RWPE1 (cell line): ENCODE measurements at regions not wholly inside any gene's neighbourhood (a gene's known extent, or its start where the extent isn't known, plus 50 kb on each side); places are given as distances from the start of the nearest gene placed in this dataset.

Experiments used
- CTCF ChIA-PET: fragments of 350-600 bp; sonication (Branson Sonifier 250); formaldehyde crosslinking; extraction: SDS; loops from one replicate; lab custom pipeline; 2021; lab: Yijun Ruan, JAX
- POLR2A ChIA-PET: fragments of 400-600 bp; formaldehyde crosslinking; extraction: SDS; loops from one replicate; lab custom pipeline; 2020; ENCODE audit warnings: antibody characterized with exemption; ENCODE audit not compliant: low non-redundant PET; lab: Yijun Ruan, JAX
- DNase-seq: peaks from one replicate; pipeline ENCODE4 v3.0.0; 2012; ENCODE audit warnings: low spot score
- H3K27ac ChIP-seq: fragments of 450-650 bp; 2 replicates; pipeline ENCODE4 v1.5.1; 2017
- CTCF ChIP-seq: fragments of 450-650 bp; conservative IDR thresholded peaks from 2 replicates; pipeline ENCODE4 v1.5.1; 2017; ENCODE audit warnings: low read depth, mild to moderate bottlenecking

GRCh38 chr6:139486476-139486799 lies 112.0 kb upstream of the CITED2 start:
- DNase-seq, result no peak
- ChIA-PET POLR2A (no interaction called here), CTCF (no interaction called here)
- no peak for TF ChIP-seq CTCF
- H3K27ac ChIP-seq, result no peak overlapping the region

- TF ChIP-seq CTCF, result no peak
- no peak for DNase-seq
- POLR2A ChIA-PET, result no interaction called here
- CTCF ChIA-PET, result interaction anchor here (0.6 kb wide), 2 partner anchors 111 to 377 kb away, joined by 3 read pairs; no protein-coding TSS in a partner anchor
- no peak overlapping the region for H3K27ac ChIP-seq
These were observed 111.5 kb upstream of the CITED2 start for GRCh38 chr6:139485742-139486475.

- no peak for TF ChIP-seq CTCF
- DNase-seq, result no peak
- ChIA-PET POLR2A (no interaction called here), CTCF (interaction anchor here (0.6 kb wide), 2 partner anchors 110 to 378 kb away, joined by 3 read pairs; no protein-coding TSS in a partner anchor)
- H3K27ac ChIP-seq, result no peak overlapping the region
These were observed 110.7 kb upstream of the CITED2 start for GRCh38 chr6:139485185-139485584.

GRCh38 chr6:139483079-139483478 lies 108.6 kb upstream of the CITED2 start:
- no peak for TF ChIP-seq CTCF
- DNase-seq, result no peak
- H3K27ac ChIP-seq, result no peak overlapping the region
- POLR2A ChIA-PET, result no interaction called here
- CTCF ChIA-PET, result no interaction called here

GRCh38 chr6:139482287-139482686 lies 107.8 kb upstream of the CITED2 start:
- POLR2A ChIA-PET, result no interaction called here
- CTCF ChIA-PET, result no interaction called here
- no peak overlapping the region for H3K27ac ChIP-seq
- no peak for DNase-seq
- no peak for TF ChIP-seq CTCF

- CTCF ChIA-PET, result interaction anchor here (0.7 kb wide), 1 partner anchor 311 kb away, joined by 4 read pairs; no protein-coding TSS in a partner anchor
- POLR2A ChIA-PET, result no interaction called here
- H3K27ac ChIP-seq, result no peak overlapping the region
- no peak for TF ChIP-seq CTCF
- DNase-seq, result no peak
These were observed 106.1 kb upstream of the CITED2 start for GRCh38 chr6:139480356-139481165.
